GM12892 (cell line): ENCODE measurements at regions not wholly inside any gene's neighbourhood (a gene's known extent, or its start where the extent isn't known, plus 50 kb on each side); places are given as distances from the start of the nearest gene placed in this dataset.

Source experiments
- DNase-seq: peaks from one replicate; pipeline ENCODE4 v3.0.0; 2011; ENCODE audit not compliant: insufficient read length
- FAIRE-seq: peaks from 2 replicates; lab custom pipeline; 2011; peaks lifted over from hg19 to GRCh38; lab: Jason Lieb, UNC
- POLR2A ChIP-seq: IDR thresholded peaks from 2 replicates; pipeline ENCODE4 v1.6.1; 2011; ENCODE audit warnings: low read depth, low read length, control low read depth
- POLR2AphosphoS5 ChIP-seq: IDR thresholded peaks from 2 replicates; pipeline ENCODE4 v1.6.1; 2011; ENCODE audit warnings: low read depth, low read length, control low read depth
- TAF1 ChIP-seq: IDR thresholded peaks from 2 replicates; pipeline ENCODE4 v1.6.1; 2011; ENCODE audit warnings: low read depth, mild to moderate bottlenecking, control low read depth, low read length, borderline replicate concordance

DNA sequence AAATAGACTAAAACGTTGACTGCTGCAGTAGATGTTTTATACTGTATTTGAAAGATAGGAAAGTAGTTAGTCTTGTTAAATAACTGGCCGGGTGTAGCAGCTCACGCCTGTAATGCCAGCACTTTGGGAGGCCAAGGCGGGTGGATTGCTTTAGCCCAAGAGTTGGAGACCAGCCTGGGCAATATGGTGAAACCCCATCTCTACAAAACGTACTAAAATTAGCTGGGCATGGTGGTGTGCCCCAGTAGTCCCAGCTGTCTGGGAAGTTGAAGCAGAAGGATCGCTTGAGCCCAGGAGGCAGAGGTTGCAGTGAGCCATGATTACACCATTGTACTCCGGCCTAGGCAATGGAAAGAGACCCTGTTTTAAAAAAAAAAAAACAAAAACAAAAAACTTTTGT lies 60.5 kb upstream of the ULK4 start:
- no peak for TF ChIP-seq POLR2A
- TF ChIP-seq POLR2AphosphoS5 = no peak
- no peak for TF ChIP-seq TAF1
- no peak for DNase-seq
- no peak for FAIRE-seq

DNA sequence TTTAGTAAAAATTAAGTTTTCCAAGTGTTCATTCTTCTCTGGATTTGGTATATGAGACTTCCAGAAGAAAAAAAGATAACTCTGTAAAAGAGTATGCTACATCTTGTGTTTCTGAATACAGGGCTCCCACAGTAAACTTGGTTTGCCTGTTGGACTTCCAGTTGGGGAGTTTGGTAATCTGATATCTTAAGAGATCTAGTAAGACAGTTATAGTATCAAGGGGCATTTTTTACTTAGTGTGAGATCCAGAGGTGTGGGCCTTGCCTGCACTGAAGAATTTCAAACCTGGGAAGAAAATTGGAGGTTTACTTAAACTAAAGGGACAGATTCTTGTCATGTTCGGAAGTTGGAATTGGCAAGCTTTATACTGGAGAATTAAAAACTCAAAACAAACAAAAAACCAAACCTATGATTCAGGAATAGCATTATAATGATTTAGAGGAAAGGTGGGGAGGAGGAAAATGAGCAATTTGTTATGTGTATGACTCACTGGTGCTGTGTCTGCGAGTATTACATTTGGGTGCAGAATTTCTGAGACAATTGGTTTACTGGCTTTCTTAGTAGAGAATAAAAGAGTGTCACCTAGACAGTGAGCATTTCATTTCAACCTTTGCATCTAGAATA lies 58.9 kb upstream of the ULK4 start:
- DNase-seq (no peak), FAIRE-seq (no peak)
- TF ChIP-seq POLR2A (no peak), TAF1 (no peak), POLR2AphosphoS5 (no peak)

DNA sequence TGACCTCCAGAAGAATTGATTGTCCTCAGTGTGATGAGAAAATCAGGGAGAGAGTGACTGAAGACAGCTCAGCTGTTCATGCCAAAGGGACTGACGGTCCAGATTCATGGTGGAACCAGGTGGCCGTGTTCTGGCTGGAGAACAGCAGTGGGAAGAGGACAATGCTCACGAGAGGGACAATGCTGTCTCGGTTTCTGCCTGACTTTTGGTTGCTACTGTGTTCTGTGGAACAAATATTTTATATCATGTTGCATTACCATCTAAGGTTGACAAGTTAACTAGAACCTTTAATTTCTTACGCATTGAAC lies 58.0 kb upstream of the ULK4 start:
- TF ChIP-seq POLR2AphosphoS5 = no peak
- TF ChIP-seq POLR2A = no peak
- TF ChIP-seq TAF1 = no peak
- no peak for FAIRE-seq

DNA sequence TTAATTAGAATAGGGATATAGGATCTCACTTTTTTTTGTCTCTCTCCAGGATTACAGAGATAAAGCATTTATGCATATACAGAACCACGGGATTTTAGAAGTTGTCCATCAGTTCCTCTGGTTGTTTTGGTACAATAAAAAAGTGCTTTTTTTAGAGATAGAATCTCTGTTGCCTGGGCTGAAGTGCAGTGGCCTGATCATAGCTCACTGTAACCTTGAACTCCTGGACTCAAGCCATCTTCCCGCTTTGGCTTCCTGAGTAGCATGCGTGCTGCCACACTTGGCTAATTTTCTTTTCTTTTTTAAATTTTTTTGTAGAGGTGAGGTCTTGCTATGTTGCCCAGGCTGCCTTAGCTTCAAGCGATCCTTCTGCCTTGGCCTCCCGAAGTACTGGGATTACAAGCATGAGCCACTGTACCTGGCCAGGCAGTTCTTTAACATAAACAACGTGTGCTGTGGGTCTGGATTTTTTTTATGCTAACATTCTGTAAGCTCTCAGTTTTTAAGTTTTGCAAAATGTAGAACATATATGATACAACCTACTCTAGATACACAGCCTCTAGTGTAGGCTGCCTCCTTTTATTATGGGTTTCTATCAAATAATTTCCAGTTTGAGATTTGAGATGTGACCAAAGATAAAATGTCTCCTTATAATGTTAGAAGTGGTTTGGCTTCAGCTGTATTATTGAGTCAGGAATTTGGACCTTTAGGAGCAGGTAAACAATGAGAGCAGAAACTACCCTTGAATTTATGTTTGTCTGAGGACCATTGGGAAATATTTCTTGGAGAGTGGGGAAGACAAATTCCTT lies 57.4 kb upstream of the ULK4 start:
- TF ChIP-seq TAF1 (no peak), POLR2A (no peak), POLR2AphosphoS5 (no peak)
- no peak for DNase-seq
- FAIRE-seq = no peak

More for the DNA sequence above, 58.0 kb upstream of the ULK4 start:
- no peak for DNase-seq

DNA sequence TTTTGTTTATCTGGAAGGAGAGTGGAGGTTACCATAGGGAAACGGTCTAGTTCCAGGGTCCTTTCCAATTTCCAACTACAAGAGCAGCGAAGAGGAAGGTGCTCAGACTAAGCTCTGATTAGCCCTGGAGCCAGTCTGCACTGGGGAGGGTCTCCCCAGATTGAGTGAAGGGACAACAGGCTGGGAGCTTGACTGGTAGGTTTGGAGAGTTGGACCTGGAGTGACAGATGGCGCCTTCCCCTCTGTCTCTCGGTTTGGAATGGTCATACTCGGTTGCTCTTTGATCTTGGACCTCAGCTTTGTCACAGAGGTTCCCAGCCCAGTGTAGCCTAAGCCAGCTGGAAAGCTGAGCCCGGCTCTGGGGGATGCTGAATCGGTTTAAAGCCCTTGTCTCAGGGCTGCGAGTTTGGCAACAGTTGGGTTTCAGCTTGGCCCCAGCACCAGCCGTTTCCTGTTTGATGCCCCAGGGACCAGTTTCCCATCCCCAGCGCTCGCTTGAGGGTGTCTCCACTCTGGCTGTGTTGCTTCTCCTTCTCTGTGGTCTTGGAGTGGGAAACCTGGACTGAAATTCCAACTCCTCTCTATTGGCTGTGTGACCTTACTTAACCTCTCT lies 53.1 kb upstream of the ULK4 start:
- no peak for DNase-seq
- FAIRE-seq = peak; percentile 88
- TF ChIP-seq TAF1 = no peak
- no peak for TF ChIP-seq POLR2A
- no peak for TF ChIP-seq POLR2AphosphoS5

DNA sequence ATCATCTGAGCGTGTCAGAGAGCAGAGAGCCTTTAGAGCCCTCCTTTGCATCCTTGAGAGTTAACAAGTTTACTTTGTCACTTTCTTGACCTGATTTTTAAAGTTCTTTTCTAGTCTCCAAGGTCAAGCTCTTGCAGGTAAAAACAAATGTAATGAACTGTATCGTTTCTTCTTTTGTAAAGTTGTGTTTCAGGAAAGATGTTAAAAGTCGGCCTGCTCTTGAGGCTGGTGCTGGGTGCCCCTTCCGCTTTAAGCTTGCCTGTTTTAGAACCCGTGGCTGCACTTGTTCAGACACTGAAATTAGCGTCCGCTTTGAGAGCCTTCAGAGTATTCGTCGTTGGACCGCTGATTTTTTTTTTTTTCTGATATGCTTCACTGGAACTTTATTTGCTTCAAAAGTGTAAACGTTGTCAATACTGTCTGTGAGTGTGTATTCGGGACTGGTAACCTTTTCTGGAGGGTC lies 52.6 kb upstream of the ULK4 start:
- FAIRE-seq (peak; percentile 77), DNase-seq (no peak)
- TF ChIP-seq TAF1 = no peak
- no peak for TF ChIP-seq POLR2AphosphoS5
- no peak for TF ChIP-seq POLR2A

DNA sequence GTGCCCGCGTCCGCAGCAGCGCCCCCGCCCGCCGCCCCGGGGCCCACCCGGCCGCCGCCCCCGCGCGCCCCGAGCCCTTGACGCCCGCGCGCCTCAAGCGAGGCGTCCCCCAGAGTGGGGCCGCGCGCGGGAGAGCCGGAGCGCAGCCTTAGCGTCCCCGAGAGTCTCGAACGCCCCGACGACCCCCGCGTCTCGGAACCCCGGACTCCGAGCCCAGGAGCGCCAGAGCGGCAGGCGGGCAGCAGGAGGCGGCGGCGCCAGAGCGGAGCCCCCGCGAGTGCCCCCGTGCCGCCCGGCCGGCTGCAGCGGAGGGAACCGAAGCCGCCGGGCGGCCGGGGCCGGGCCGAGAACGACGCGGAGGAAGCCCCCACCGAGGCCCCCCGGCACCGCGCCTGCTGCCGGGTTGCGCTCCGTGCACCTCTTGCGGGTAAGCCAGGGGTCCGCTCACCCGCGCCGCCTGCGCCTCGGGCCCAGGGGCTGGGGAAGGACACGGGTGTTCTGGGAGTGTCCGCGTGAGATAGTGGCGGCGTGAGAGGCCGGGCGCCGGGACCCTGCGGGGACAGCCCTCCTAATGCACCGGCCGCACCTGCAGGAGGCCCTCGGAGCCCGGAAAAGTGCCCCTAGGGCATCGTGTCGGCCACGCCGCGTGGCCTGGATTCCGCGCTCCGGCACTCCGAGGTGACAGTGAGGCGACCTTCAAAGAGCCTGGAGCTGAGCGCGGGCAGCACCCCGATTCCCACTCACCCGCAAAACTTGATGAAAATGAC lies 52.0 kb upstream of the ULK4 start:
- DNase-seq (no peak), FAIRE-seq (no peak)
- TF ChIP-seq TAF1 (no peak), POLR2A (peak; percentile 43; the same call in 1 of the 2 replicates)

DNA sequence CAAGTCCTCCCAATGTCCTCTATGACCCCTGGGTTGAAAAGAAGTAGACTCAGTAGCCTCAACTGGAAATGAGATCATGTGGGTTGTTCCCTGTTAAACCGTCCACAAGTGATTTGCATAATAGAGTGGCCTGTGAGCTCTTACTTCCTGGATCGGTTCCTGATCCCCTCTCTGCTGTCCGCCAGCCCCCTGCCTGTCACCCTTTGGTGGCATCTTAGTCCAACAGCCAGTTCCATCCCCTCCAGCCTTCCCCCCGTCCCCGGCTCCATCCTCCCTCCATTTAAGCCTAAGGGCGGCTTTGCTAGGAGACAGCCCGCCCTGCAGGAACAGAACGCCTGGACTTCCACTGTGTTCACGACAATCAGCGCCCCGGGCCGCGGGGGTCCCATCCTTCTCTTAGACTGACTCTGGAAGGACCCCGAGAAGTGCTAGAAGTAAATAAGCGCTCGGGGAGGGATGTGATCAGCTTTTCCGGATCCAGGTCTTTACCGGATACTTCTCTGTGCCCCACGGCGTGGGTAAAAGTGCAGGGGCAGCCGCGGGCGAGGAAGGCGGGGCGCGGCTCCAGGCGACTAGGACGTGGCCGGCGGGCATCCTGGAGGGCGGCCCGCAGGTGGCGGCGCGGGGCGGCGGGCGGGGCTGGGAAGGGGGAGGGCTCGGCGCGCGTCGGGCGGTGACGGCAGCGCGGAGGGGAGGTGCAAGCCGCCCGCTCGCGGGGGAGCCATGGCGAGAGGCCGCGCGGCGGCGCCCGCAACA lies 51.2 kb upstream of the ULK4 start:
- TF ChIP-seq TAF1 (peak; percentile 60; the same call in 1 of the 2 replicates), POLR2AphosphoS5 (peak; percentile 70), POLR2A (peak; percentile 81)
- FAIRE-seq = peak; percentile 94
- peak; percentile 73 for DNase-seq

DNA sequence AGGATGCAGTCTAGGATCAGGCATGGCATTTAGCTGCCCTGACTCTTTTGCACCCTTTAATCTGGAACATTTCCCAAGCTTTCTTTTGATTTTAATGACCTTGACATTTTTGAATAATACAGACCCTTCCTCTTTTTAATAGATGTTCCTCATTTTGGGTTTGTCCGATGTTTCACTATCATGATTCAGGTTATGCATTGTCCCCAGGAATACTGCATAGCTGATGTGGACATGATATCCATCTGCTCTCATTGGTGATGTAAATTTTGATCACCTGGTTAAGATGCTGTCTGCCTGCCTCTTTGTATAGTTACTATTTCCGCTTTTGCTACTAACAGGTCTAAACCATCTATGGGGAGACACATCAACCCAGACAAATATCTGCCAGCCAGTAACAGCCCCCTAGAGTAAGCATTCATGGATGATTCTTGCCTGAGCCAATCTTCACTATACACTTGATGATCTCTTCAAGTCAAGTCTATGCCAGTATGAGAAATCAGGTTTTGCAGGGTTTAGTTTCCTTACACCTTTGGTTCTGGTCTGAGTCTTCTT lies 50.6 kb upstream of the ULK4 start:
- no peak for FAIRE-seq
- no peak for DNase-seq
- TF ChIP-seq POLR2AphosphoS5 (no peak; the same call in 1 of the 2 replicates), POLR2A (no peak)
